Neuronal stem cell (in vitro differentiated cells): ENCODE measurements at regions not wholly inside any gene's neighbourhood (a gene's known extent, or its start where the extent isn't known, plus 50 kb on each side); places are given as distances from the start of the nearest gene placed in this dataset.

ENCODE experiments used
- DNase-seq: peaks from one replicate; pipeline ENCODE4 v3.0.0-alpha.2; 2013; ENCODE audit warnings: low spot score
- H2AFZ ChIP-seq: one replicate; pipeline ENCODE4 v1.6.1; 2013; ENCODE audit warnings: mild to moderate bottlenecking, low read length, inconsistent platforms
- H2AK5ac ChIP-seq: 2 replicates; pipeline ENCODE4 v1.6.1; 2013; ENCODE audit warnings: low read depth, mild to moderate bottlenecking, inconsistent platforms, low read length, moderate library complexity, mixed read lengths
- H2BK120ac ChIP-seq: 2 replicates; pipeline ENCODE4 v1.6.1; 2013; ENCODE audit warnings: low read depth, mild to moderate bottlenecking, inconsistent platforms, low read length, moderate library complexity, mixed read lengths
- H2BK12ac ChIP-seq: one replicate; pipeline ENCODE4 v1.6.1; 2013; ENCODE audit warnings: low read length, inconsistent platforms
- H2BK15ac ChIP-seq: 2 replicates; pipeline ENCODE4 v1.6.1; 2013; ENCODE audit warnings: mild to moderate bottlenecking, low read length, inconsistent platforms, mixed read lengths
- H2BK5ac ChIP-seq: one replicate; pipeline ENCODE4 v1.6.1; 2013; ENCODE audit warnings: inconsistent platforms, mild to moderate bottlenecking, low read length, moderate library complexity
- H3K14ac ChIP-seq: one replicate; pipeline ENCODE4 v1.6.1; 2013; ENCODE audit warnings: low read length, inconsistent platforms
- H3K18ac ChIP-seq: 2 replicates; pipeline ENCODE4 v1.6.1; 2013; ENCODE audit warnings: low read length, inconsistent platforms
- H3K23ac ChIP-seq: 2 replicates; pipeline ENCODE4 v1.6.1; 2013; ENCODE audit warnings: low read depth, mild to moderate bottlenecking, mixed read lengths, low read length, inconsistent platforms; ENCODE audit not compliant: poor library complexity
- H3K27ac ChIP-seq: replicated peaks from 3 replicates; pipeline ENCODE4 v1.5.1; 2013; ENCODE audit warnings: low read length, inconsistent platforms
- H3K27me3 ChIP-seq, 3 experiments: 2 replicates each; pipeline ENCODE4 v1.6.1; 2013; ENCODE audit warnings: low read length in 3 of 3, mild to moderate bottlenecking in 2 of 3, inconsistent platforms in 1 of 3, low read depth in 1 of 3, mixed read lengths in 1 of 3, moderate library complexity in 1 of 3; ENCODE audit not compliant: control insufficient read depth in 3 of 3, insufficient read depth in 3 of 3
- H3K36me3 ChIP-seq, 2 donors: replicated peaks in 1 of 2; 2 replicates each; pipeline ENCODE4 v1.6.1; 2013; ENCODE audit warnings: low read length in 2 of 2; ENCODE audit not compliant: control insufficient read depth in 2 of 2, insufficient read depth in 2 of 2
- H3K4ac ChIP-seq: 2 replicates; pipeline ENCODE4 v1.6.1; 2013; ENCODE audit warnings: inconsistent platforms, mild to moderate bottlenecking, low read length, moderate library complexity
- H3K4me1 ChIP-seq, 2 donors: 1 replicate in 1 of 2; 2 replicates in 1 of 2; pipeline ENCODE4 v1.6.1; 2013; ENCODE audit warnings: low read length in 2 of 2, low read depth in 1 of 2; ENCODE audit not compliant: control insufficient read depth in 2 of 2, insufficient read depth in 1 of 2
- H3K4me2 ChIP-seq: one replicate; pipeline ENCODE4 v1.6.1; 2013; ENCODE audit warnings: mild to moderate bottlenecking, low read length, inconsistent platforms; ENCODE audit not compliant: insufficient read depth, poor library complexity, severe bottlenecking
- H3K4me3 ChIP-seq, 2 donors: 2 replicates each; pipeline ENCODE4 v1.5.1; 2013; ENCODE audit warnings: low read length in 2 of 2, mild to moderate bottlenecking in 2 of 2, inconsistent platforms in 1 of 2, moderate library complexity in 1 of 2
- H3K79me1 ChIP-seq: one replicate; pipeline ENCODE4 v1.6.1; 2013; ENCODE audit warnings: low read depth, mild to moderate bottlenecking, inconsistent platforms, low read length, moderate library complexity
- H3K9ac ChIP-seq: one replicate; pipeline ENCODE4 v1.6.1; 2013; ENCODE audit warnings: mild to moderate bottlenecking, low read depth, low read length, inconsistent platforms; ENCODE audit not compliant: poor library complexity
- H3K9me3 ChIP-seq, 2 donors: replicated peaks in 1 of 2; 2 replicates each; pipeline versions ENCODE3 to v1.6.1; 2013; ENCODE audit warnings: low read length in 2 of 2, mild to moderate bottlenecking in 2 of 2, inconsistent platforms in 1 of 2, low read depth in 1 of 2, mixed read lengths in 1 of 2, moderate library complexity in 1 of 2; ENCODE audit not compliant: control insufficient read depth in 2 of 2, insufficient read depth in 1 of 2
- H4K8ac ChIP-seq: one replicate; pipeline ENCODE4 v1.6.1; 2013; ENCODE audit warnings: low read depth, mild to moderate bottlenecking, inconsistent platforms, low read length, moderate library complexity
- H4K91ac ChIP-seq: one replicate; pipeline ENCODE4 v1.6.1; 2013; ENCODE audit warnings: low read length, low read depth, mild to moderate bottlenecking, inconsistent platforms; ENCODE audit not compliant: poor library complexity
- WGBS, 2 donors: extraction: QIAGEN DNeasy Blood & Tissue Kit; methylation state at CpG; one replicate each; pipeline ENCODE4 v1.1.7; 2013; ENCODE audit warnings: missing lambda C conversion rate in 2 of 2, mixed read lengths in 1 of 2; ENCODE audit not compliant: insufficient read length in 2 of 2, insufficient replicate concordance in 1 of 2; ENCODE audit errors: extremely low coverage in 2 of 2; 5-methylcytosine and 5-hydroxymethylcytosine counted together

DNA sequence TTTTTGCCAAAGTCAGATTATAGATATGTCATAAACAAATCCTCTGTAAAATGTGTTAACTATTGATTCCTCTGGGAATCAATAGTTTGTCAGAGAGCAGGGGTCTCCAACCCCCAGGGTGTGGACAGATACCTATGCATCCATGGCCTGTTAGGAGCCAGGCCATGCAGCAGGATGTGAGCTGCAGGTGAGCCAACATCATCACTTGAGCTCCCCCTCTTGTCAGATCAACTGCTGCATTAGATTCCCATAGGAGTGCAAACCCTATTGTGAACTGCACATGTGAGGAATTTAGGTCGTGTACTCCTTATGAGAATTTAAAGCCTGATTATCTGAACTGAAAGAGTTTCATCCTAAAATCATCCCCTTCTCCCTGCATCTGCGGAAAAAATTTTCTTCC lies 1365.4 kb downstream of the ARAP2 start:
- Histone ChIP-seq H2BK120ac (no peak overlapping the region), H3K9ac (no peak overlapping the region), H3K27ac (no peak overlapping the region), H3K4me3 (no peak overlapping the region), H4K8ac (no peak overlapping the region), H3K23ac (no peak overlapping the region), H3K36me3 (no peaks in the 10 kb centered on the region), H3K18ac (no peak overlapping the region), H2AK5ac (no peak overlapping the region), H2AFZ (no peak overlapping the region), H2BK5ac (no peak overlapping the region), H3K79me1 (no peaks in the 10 kb centered on the region), H3K4me1 (no peaks in the 10 kb centered on the region), H4K91ac (no peak overlapping the region), H2BK12ac (no peak overlapping the region), H3K14ac (no peak overlapping the region), H2BK15ac (no peak overlapping the region), H3K9me3 (no peaks in the 10 kb centered on the region), H3K4me2 (no peak overlapping the region), H3K27me3 (no peaks in the 10 kb centered on the region), H3K4ac (no peak overlapping the region)
- WGBS, 2 donors: no CpG with 5 or more reads among the region's 2 CpGs
- DNase-seq: no peak

DNA sequence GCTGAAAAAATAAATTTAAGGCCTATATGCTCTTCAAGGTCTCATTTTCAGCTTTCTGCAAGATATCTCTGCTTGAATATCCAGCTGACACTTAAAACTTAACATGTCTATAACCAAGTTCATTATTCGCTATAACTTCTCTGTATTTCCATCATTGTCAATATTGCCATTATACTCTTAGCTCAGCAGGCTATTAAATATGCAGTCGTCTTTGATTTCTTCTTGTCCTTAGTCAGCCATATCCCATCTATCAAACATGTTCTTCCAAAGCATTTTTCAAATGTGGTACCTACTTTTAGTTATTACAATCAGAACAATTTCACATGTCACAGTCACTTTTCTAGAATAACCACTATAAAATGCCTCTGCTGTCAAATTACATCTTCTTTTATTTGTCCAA lies 1364.1 kb downstream of the ARAP2 start:
- H3K36me3 ChIP-seq: no peaks in the 10 kb centered on the region
- H2BK120ac ChIP-seq: no peak overlapping the region
- no peak overlapping the region for H3K18ac ChIP-seq
- H4K8ac ChIP-seq: no peak overlapping the region
- H4K91ac ChIP-seq: no peak overlapping the region
- H2BK12ac ChIP-seq: no peak overlapping the region
- no peak for DNase-seq
- H2AFZ ChIP-seq: no peak overlapping the region
- H3K23ac ChIP-seq: no peak overlapping the region
- H3K27ac ChIP-seq: no peak overlapping the region
- H3K9me3 ChIP-seq: no peaks in the 10 kb centered on the region
- H3K14ac ChIP-seq: no peak overlapping the region
- H3K4me2 ChIP-seq: no peak overlapping the region
- no peak overlapping the region for H3K4me3 ChIP-seq
- H2BK15ac ChIP-seq: no peak overlapping the region
- no peak overlapping the region for H3K9ac ChIP-seq
- H3K27me3 ChIP-seq: no peaks in the 10 kb centered on the region
- H3K4me1 ChIP-seq: no peaks in the 10 kb centered on the region
- no peaks in the 10 kb centered on the region for H3K79me1 ChIP-seq
- WGBS, 2 donors: no CpG with 5 or more reads among the region's 2 CpGs
- no peak overlapping the region for H2BK5ac ChIP-seq
- H3K4ac ChIP-seq: no peak overlapping the region
- no peak overlapping the region for H2AK5ac ChIP-seq

GRCh38 chr4:34891892-34892291 lies 1352.4 kb downstream of the ARAP2 start:
- H3K27me3 ChIP-seq: no peaks in the 10 kb centered on the region
- H2AK5ac ChIP-seq: no peak overlapping the region
- H4K8ac ChIP-seq: no peak overlapping the region
- no peak overlapping the region for H3K23ac ChIP-seq
- H2AFZ ChIP-seq: no peak overlapping the region
- H4K91ac ChIP-seq: no peak overlapping the region
- no peak overlapping the region for H2BK120ac ChIP-seq
- DNase-seq: no peak
- no peak overlapping the region for H2BK12ac ChIP-seq
- H3K4me3 ChIP-seq: no peak overlapping the region
- no peak overlapping the region for H2BK5ac ChIP-seq
- H3K27ac ChIP-seq: no peak overlapping the region
- no peaks in the 10 kb centered on the region for H3K4me1 ChIP-seq
- no CpG with 5 or more reads among the region's 1 CpG for WGBS, 2 donors
- no peak overlapping the region for H2BK15ac ChIP-seq
- no peak overlapping the region for H3K9ac ChIP-seq
- H3K4ac ChIP-seq: no peak overlapping the region
- no peak overlapping the region for H3K18ac ChIP-seq
- peaks cover 0 to 2% of the 10 kb centered on the region in 2 donors for H3K9me3 ChIP-seq
- no peaks in the 10 kb centered on the region for H3K79me1 ChIP-seq
- no peak overlapping the region for H3K4me2 ChIP-seq
- no peak overlapping the region for H3K14ac ChIP-seq
- H3K36me3 ChIP-seq: no peaks in the 10 kb centered on the region

DNA sequence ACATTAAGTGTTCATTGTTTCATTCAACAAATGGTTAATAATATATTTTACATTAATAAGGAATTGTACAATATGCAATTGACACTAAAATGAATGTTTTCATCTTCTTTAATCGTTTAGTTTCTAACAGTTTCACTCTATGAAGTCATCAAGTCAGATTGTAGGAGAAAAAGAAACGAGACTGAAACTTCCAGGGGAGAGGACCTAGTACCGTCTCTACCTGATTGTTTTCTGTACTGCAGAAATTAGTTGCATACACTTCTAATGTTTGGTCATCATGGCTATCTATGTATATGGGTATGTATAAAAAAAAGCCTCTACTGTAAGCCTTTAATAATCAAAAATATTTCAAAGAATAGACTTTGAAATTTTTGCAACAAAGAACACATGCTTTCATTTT lies 1350.9 kb downstream of the ARAP2 start:
- DNase-seq: no peak
- Histone ChIP-seq H4K8ac (no peak overlapping the region), H3K79me1 (no peaks in the 10 kb centered on the region), H3K18ac (no peak overlapping the region), H3K4me3 (no peak overlapping the region), H3K23ac (no peak overlapping the region), H3K27me3 (no peaks in the 10 kb centered on the region), H2BK15ac (no peak overlapping the region), H3K9me3 (peaks cover 0 to 2% of the 10 kb centered on the region in 2 donors), H3K4me2 (no peak overlapping the region), H3K9ac (no peak overlapping the region), H3K36me3 (no peaks in the 10 kb centered on the region), H3K4me1 (no peaks in the 10 kb centered on the region), H4K91ac (no peak overlapping the region), H3K4ac (no peak overlapping the region), H3K27ac (no peak overlapping the region), H2BK12ac (no peak overlapping the region), H3K14ac (no peak overlapping the region), H2AFZ (no peak overlapping the region), H2AK5ac (no peak overlapping the region), H2BK120ac (no peak overlapping the region), H2BK5ac (no peak overlapping the region)
- no CpG with 5 or more reads among the region's 3 CpGs for WGBS, 2 donors
